NB4 (cell line): ENCODE measurements at regions not wholly inside any gene's neighbourhood (a gene's known extent, or its start where the extent isn't known, plus 50 kb on each side); places are given as distances from the start of the nearest gene placed in this dataset.

ENCODE experiments used
- POLR2A ChIP-seq: IDR thresholded peaks from 2 replicates; pipeline ENCODE4 v1.6.1; 2011; ENCODE audit warnings: mild to moderate bottlenecking; ENCODE audit not compliant: insufficient read length; ENCODE audit errors: extremely low read depth
- TF ChIP-seq, protein P1 (sequence below): IDR thresholded peaks from one replicate; pipeline ENCODE4 v1.5.1; 2012; ENCODE audit warnings: low read depth, low read length

DNA sequence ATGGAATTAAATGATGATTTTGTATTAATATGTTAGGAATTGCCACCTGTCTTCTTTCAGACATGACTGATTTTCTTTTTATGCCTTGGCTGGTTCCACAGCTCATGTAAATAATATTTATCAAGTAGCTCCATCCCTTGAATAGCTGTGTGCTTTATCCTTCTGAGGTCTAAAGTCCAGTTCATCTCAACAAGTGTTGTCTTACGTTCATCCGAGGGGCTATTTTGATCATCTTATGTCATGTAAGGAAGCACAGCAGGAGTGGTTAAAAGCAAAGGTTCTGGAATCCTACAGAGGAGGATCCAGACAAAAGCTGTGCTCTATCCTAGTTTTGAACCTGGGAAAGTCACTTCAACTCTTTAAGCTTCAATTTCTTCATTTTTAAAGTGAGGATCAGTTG, 123.7 kb upstream of the ATP2B1 start:
- TF ChIP-seq, protein P1, sequence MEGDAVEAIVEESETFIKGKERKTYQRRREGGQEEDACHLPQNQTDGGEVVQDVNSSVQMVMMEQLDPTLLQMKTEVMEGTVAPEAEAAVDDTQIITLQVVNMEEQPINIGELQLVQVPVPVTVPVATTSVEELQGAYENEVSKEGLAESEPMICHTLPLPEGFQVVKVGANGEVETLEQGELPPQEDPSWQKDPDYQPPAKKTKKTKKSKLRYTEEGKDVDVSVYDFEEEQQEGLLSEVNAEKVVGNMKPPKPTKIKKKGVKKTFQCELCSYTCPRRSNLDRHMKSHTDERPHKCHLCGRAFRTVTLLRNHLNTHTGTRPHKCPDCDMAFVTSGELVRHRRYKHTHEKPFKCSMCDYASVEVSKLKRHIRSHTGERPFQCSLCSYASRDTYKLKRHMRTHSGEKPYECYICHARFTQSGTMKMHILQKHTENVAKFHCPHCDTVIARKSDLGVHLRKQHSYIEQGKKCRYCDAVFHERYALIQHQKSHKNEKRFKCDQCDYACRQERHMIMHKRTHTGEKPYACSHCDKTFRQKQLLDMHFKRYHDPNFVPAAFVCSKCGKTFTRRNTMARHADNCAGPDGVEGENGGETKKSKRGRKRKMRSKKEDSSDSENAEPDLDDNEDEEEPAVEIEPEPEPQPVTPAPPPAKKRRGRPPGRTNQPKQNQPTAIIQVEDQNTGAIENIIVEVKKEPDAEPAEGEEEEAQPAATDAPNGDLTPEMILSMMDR = no peak
- no peak for TF ChIP-seq POLR2A
